HG02759 (cell line): ENCODE measurements at regions not wholly inside any gene's neighbourhood (a gene's known extent, or its start where the extent isn't known, plus 50 kb on each side); places are given as distances from the start of the nearest gene placed in this dataset.
"Not testable (repeated sequence)": the region's sequence is repeated elsewhere in the genome, so short reads cannot be mapped to it uniquely, and the experiment has no call there.

ENCODE experiments used
- ATAC-seq: cut with Tn5 transposase; IDR thresholded peaks from one replicate; pipeline ENCODE4 v1.9.1; 2021; ENCODE audit warnings: mild to moderate bottlenecking, moderate library complexity; ENCODE audit not compliant: unreplicated experiment

DNA sequence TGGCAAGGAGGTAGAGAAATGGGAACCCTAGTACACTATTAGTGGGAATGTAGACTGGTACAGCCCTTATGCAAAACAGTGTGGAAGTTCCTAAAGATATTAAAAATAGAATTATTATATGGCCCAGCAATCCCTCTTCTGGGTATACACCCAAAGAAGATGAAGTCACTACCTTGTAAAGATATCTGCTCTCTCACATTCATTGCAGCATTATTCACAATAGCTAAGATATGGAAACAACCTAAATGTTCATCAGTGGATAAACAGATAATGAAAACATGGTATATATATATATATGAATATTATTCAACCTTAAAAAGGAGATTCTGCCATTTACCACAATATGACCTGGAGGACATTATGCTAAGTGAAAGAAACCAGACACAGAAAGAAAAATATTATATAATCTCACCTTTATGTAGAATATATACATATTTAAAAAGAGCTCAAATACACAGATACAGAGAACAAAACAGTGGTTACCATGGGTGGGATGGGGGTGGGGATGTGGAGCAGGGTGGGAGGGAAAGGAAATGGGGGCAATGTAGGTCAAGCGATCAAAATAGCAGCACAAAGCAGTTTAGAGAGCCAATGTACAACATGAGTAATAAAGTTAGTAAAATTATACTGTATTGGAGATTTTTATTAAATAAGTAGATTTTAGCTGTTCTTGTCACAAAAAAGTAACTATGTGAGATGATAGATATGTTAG, 138.6 kb downstream of the SPRY1 start:
- no peak for ATAC-seq

DNA sequence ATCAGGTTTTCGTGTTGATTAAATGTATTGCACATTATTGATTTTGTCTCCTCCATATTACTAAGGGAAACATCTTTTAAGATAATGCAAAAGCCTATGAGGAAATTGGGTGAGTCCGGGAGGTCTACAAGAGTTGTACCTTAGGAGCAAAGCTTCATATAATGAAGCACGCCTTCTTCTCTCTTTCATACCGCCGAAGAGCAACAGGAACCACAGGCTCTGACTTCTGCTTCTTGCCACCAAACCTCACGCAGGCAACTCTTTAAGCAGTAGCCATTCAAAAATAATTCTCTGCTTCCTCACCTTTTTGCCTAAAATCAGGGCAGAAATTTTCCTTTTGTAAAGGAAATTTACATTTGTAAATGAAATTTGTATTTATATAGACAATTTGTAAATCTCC, 139.6 kb downstream of the SPRY1 start:
- no peak for ATAC-seq

DNA sequence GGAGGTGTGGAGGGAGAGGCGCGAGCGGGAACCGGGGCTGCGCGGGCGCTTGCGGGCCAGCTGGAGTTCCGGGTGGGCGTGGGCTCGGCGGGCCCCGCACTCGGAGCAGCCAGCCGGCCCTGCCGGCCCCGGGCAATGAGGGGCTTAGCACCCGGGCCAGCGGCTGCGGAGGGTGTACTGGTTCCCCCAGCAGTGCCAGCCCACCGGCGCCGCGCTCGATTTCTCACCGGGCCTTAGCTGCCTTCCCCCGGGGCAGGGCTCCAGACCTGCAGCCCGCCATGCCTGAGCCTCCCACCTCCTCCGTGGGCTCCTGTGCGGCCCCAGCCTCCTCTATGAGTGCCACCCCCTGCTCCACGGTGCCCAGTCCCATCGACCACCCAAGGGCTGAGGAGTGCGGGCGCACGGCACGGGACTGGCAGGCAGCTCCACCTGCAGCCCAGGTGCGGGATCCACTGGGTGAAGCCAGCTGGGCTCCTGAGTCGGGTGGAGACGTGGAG, 141.4 kb downstream of the SPRY1 start:
- not testable (repeated sequence) for ATAC-seq

DNA sequence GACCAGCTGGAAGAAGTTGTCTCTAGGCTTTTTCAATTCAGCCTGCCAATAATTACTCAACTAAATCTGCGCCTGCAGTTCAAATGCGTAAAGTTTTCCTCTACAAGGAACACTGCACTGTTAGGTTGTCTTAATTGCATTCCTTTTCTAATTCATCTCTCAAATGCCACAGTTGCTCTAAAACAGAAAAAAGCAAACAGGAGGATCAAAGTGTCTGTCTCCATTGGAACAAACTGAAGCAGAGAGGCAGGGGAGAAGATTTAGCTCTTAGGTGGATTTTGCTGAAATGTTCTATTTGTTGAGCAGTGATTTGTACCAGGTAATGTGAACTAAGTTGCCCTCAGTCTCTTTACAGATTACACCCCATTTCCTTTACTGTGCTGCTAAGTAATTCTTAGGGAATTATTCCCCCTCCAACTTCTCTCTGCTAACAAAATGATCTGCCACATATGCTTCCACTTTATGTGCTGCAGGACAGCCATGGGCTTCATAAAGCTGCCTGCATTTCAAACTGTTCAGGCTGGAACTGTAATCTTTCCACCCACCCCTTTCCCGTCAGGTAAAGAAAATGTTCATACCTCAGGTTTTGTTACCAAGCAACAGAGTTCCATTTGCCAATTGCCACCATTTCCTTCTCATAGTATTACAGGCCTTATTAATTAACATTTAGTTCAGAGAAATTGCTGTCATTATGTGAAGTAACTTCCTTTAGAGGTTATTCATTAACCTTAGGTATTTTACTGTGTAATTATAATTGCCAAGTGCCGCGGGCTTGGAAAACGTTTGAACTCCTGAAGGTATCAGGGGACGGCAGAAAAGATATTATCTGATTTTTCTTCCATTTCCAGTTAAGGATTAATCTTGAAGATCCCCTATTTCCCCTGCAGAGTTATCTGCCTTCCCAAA, 149.3 kb downstream of the SPRY1 start:
- no peak for ATAC-seq

DNA sequence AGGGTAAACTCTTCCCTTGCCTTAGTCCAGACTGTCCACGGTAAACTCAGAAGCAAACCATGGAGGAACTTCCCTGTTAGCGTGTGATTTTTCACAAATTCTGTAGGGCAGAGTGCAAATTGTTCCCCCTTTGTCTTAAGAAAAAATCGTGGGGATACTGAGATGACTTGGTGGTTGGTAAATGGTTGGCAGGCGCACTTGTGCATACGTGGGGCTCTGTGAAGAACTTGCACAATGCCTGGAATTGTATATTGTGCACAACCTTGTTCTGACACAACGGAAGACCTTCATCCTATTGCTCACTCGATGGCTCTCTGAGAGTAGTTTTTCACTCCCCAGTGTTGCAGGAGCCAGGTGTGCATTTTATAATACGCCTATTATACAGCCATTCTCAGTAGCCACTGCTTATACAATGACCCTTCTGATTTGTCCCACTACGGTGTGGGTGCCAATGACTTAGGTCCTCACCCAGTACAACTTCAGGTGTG, 150.0 kb downstream of the SPRY1 start:
- no peak for ATAC-seq

DNA sequence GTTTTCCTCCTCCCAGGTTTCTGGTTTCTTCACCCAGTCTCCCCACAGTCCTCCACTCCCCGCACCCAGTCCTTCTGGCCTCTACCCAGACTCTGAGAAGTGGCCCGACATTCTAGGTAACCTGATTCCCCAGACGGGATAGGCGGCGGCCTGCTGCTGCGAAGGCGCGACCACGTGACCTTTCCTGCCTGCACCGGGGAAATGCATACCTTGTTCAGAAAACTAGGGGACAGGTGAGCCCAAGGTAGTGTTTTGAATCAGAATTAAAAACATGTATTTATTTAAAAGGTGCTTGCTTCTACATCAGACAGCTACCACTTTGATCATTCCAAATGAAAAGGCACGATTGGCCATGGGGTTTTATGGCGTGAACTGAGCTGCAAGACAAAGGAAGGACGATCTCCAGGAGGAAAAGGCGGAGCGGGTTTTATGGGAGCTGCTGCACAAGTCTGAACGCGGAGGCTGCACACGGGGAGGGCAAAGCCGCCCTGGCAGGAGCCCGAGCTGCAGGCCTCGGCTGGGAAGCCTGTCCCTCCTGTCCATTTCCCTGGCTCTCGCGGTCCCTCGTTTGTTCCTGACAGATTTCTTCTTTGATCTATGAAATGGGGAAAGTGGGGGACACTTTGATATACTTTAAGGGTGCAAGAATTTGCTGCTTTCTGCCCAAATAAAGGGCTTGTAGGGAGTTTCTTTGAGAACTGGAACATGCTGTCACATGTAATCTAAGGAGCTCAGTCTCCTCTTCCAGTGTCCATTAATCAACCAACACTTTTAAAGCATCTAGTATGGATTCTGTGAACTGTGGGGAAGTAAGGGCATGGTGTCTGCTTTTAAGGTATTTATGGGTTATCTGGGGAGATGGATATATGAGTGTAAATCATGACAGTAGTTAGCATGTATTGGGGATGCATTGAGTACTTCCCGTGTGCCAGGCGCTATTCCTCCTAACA, 150.9 kb downstream of the SPRY1 start:
- ATAC-seq = no peak

DNA sequence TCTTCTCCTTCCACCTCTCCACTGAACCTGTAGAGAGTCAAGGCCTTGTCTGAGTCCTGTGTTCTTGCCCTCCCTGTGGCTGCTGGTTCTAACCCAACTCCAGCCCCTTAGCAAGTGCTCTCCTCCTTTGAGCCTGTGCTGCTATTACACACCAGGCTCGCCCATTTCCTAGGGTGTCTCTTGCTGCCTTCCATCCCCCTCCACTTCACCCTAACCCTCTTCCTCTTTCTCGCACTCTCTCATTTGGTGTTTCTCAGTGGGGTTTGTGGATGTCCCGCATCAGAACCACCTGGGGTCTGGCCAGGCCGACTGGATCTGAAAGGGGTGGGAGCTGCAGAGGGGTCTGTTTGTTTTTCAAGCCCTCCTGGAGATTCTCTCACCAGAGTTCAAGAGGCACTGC, 156.7 kb downstream of the SPRY1 start:
- no peak for ATAC-seq

DNA sequence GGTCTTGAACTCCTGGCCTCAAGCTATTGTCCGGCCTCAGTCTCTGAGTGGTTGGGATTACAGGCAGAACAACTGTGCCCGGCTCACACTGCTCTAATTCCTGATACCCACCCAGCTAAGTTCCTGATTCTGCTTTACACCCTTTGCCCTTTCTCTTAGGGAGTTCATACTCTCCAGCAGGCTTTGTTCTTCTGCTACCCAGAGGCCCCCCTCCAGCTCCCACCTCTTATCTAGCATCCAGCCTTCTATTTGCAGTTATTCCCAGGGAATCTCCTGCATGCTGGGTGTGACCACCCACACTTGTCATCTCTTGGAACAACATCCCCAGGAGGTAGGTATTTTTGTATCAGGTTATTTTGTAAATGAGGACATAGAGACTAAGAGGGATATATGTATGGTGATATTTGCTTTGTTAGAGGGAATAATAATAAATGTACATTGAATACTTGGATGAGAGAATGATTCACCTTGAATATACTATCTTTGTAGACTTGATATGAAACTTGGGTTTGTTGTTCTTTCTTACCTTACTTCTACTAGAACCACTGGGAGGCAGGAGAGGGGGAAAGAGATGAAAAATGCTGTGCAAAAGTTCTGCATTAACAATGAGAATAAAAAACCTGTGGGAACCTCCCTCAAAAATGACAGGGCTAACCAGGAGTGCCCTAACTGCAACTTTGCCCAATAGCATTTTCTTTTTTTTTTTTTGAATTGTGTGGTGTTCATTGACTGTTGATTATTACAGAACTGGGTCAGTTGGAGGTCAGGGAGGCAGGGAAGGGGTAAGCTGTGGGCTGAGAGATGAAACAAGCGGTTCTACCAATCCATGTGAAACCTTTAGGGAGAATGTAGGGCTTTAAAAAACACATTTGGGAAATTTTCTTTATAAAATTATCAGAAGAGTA, 157.4 kb downstream of the SPRY1 start:
- no peak for ATAC-seq

DNA sequence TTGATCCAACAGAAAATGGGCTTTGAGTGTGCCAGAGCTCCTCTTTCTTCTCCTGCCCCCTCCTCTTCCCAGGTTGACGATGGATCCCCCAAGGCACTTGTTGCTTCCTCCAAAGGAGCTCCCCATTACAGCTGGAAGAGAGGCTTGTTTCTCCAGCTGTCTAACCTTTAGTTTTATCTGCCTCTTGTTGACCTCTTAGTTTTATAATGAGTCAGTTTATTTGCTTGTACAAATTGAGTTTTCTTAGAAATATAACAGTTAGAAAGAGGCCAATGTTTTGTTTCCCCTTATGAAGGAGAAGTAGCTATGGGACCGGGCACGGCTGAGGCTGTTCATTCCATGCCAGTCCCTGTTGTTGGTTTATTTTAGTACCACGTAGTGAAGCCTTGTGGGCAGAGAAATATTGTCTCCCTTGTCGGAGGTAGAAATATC, 158.2 kb downstream of the SPRY1 start:
- no peak for ATAC-seq

DNA sequence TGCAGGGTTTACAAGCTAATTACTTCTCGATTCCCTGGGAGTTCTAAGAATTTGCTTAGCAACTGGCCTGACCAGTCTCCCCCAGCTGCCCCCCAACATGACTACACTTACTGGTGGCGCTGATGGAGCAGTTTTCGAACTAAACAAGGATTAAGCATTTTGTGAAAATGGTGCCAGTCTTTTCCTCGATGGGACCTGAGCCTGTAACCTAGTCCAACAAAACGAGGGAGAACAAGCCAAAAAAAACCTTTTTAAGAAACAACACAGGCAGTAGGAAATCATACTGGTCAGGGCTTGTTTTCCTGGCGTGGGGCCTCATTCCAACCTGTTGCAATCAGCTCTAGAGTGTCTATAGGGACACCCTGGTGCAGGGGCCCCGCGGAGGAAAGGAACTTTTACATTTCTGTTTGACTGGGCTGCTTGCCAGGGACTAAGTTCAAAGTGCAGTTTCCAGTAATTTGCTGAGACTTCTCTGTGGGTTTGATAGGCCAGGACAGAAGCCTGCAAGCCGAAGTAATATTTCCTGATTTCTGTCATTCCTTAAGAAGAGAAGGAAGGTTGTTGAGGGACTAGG, 158.7 kb downstream of the SPRY1 start:
- ATAC-seq = no peak

DNA sequence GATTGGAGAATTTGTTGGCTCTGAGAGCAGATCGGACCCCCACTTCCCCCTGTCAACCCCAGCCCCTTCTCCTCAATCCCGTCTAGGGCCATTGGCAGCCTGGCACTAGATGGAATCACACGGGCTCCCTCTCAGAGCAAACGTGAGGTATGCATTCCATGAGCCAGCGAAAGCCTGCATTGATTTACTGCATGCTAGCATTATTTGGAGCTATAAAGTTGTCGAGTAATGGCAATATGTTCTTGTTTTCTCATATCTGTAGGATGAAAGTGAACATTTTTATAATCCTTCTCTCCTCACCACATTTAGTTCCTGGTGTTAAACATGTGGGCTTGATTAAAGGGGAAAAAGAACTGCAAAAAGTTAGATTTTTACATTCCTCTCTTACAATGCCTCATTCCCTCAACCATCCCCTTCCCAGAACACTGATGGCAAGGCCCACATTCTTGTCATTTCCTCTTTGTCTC, 159.2 kb downstream of the SPRY1 start:
- no peak for ATAC-seq

DNA sequence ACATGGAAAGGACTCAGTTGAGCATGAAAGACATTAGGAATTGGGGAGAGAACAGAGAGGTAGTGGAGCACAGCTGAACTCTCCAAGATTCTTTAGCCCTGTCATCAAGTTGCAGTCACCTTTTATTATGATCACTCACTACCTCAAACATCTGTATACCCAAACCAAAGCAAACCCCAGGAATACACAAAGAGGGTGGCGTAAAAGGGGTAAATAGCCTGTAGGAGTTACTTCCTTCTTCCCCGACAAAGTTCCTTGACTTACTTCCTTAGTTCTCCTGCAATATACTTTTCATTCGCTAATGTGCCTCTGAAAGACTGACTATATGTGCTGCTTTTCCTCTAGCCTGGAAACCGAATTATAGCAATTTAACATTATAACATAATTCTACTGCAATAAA, 159.9 kb downstream of the SPRY1 start:
- ATAC-seq = no peak

DNA sequence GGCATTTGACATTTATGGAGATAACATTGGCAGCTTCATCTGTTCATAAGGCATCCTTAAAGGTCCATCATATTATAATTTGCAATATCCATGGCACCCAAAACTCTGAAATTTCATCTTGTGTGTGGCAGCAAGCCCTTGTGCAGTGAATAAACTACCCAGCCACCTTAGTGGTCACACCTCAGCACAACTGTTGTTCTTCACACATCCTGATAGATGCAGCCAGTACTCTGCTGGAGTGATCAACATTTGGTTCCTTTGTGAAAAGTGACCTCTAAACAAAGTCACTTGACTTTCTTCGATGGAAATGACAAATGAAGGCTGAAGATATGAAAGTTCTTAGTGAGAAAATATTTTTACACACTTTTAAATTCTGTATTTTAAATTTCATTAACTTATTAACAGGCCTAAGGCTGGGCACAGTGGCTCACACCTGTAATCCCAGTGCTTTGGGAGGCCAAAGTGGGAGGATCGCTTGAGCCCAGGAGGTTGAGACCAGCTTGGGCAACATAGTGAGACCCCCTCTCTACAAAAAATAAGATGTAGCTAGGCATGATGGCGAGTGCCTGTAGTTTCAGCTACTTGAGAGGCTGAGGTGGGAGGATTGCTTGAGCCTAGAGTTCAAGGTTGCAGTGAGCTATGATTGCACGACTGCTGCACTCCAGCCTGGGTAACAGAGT, 161.4 kb downstream of the SPRY1 start:
- ATAC-seq = no peak

DNA sequence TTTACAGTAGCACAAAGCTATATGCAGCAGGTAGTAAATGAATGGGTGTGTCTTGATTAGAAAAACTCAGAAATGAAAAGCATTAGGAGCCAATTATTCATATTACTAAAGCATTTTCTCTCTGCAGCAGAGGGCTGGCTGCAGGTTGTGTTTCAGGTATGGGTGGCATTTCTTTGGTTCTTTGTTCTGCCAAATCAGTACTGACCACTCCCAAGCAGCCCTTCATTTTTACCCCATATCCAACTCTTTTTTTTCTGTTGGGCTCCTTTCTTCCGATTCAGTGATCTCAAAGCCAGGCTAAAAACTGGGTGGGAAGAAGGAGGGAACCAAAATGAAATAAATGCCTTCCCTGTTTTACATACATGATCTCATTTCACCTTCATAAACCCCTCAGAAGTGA, 162.3 kb downstream of the SPRY1 start:
- ATAC-seq = no peak

DNA sequence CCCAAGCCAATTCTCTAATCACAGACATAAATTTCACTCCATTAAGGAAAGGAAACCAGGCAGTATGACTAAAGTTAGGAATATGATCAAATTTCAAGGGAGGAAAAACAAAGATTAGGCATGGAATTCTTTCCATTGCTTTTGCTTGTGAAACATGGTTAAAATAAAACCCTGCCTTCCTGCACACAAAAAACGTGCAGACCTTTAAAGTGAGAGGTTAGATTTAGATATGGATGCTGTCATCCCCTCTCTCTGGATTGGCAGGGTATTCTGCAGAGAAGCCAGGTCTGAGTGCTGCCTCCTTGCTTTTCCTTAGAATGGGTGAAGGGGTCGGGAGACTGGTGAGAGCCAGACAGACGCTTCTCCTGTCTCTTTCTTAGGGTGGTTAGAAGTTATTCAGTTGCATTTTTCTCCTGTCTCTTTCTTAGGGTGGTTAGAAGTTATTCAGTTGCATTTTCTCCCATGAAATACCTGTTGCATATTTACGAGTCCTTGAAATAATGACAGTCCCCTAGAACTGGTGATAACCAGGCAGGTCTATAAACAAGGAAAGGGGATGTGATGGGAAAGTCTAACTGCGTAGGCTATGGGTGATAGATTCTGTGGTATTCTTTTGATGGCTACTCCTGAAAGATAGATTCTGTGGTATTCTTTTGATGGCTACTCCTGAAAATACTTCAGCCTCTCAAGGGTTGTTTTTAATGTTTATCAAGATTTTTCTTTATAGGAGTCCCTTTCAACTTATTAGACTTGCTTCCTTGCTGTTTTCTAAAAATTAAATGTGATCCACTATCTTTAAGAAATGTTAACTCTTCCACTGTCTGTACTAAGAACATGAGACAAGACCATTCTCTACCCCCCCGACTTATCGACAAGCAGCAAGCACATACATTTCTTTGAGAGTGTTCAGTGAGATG, 163.6 kb downstream of the SPRY1 start:
- ATAC-seq = no peak

DNA sequence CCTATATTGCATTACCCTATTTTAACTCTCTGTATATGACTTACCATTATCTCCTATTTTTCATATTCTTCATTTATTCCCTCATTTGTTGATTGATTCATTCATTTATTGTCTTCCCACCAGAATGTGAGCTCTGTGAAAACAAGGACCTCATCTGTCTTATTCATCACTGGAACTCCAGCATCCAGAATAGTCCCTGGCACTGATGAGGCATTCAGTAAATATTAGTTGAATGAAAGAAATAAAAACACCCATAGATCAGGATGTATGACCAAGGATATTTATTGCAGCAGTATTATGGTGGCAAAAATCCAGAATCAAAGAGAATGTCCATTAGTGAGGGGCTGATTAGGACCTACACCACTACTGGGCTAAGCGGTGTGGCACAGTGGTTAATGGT, 164.9 kb downstream of the SPRY1 start:
- no peak for ATAC-seq

DNA sequence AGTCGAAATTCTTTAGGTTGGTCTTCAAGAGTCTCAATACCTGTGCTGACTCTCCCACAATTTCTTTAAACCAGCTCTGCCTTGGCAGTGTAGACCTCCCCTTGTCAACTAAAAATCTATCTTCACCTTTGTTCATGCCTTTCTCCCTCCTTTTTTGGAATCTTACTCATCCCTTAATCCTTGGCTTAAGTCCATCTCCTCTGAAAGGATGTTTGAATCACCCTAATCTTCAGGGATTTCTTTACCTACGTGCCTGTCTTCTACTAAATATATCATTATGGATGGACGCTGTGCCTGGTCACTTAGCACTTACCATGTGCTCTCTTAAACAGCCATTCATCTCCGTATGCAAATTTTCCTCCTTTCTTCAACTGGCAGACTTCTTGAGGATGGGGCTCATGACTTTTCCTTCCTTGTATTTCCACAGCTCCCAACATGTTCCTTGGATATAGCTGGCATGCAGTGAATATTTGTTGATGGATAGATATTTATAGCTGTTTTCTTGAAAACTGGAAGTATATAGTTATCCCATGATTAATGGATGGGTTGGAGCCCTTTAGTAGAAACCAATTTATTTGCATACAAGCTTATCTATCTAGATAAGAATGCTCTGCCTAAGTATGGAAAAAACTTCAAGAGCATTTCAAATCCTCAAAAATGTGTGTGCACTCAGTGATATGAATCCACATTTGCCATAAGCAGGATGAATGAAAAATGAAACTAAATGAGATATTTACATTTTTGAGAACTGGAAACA, 166.6 kb downstream of the SPRY1 start:
- ATAC-seq = no peak
